NCI-H345 treated with DMSO at 0.1 percent for 48 hours (cell line): ENCODE measurements at regions not wholly inside any gene's neighbourhood (a gene's known extent, or its start where the extent isn't known, plus 50 kb on each side); places are given as distances from the start of the nearest gene placed in this dataset.

Source experiments
- DNase-seq: peaks from one replicate; lab custom pipeline; 2025; ENCODE audit not compliant: unreplicated experiment; lab: John Stamatoyannopoulos, UW

GRCh38 chr2:38207168-38207567 lies 131.2 kb upstream of the CYP1B1 start:
- no peak for DNase-seq

GRCh38 chr2:38203446-38203810 lies 127.5 kb upstream of the CYP1B1 start:
- DNase-seq = no peak

GRCh38 chr2:38202713-38203445 lies 126.9 kb upstream of the CYP1B1 start:
- DNase-seq = no peak

GRCh38 chr2:38201784-38202183 lies 125.8 kb upstream of the CYP1B1 start:
- no peak for DNase-seq

- DNase-seq = no peak
Observed at GRCh38 chr2:38200598-38200997, 124.6 kb upstream of the CYP1B1 start.

- DNase-seq = no peak
Observed at GRCh38 chr2:38199127-38199526, 123.2 kb upstream of the CYP1B1 start.

GRCh38 chr2:38194751-38195150 lies 118.8 kb upstream of the CYP1B1 start:
- no peak for DNase-seq

GRCh38 chr2:38192976-38193375 lies 117.0 kb upstream of the CYP1B1 start:
- DNase-seq = no peak

- no peak for DNase-seq
Observed at GRCh38 chr2:38192046-38192445, 116.1 kb upstream of the CYP1B1 start.

GRCh38 chr2:38191516-38191915 lies 115.6 kb upstream of the CYP1B1 start:
- no peak for DNase-seq

- DNase-seq = no peak
Observed at GRCh38 chr2:38190542-38191218, 114.7 kb upstream of the CYP1B1 start.

GRCh38 chr2:38187541-38188011 lies 111.6 kb upstream of the CYP1B1 start:
- peak; percentile 89 for DNase-seq

GRCh38 chr2:38185012-38185491 lies 109.1 kb upstream of the CYP1B1 start:
- DNase-seq = no peak

GRCh38 chr2:38182492-38183003 lies 106.6 kb upstream of the CYP1B1 start:
- DNase-seq = no peak

GRCh38 chr2:38181806-38182491 lies 106.0 kb upstream of the CYP1B1 start:
- DNase-seq = no peak

GRCh38 chr2:38180754-38181153 lies 104.8 kb upstream of the CYP1B1 start:
- no peak for DNase-seq

- no peak for DNase-seq
Observed at GRCh38 chr2:38178556-38179419, 102.8 kb upstream of the CYP1B1 start.

- DNase-seq = no peak
Observed at GRCh38 chr2:38178119-38178518, 102.2 kb upstream of the CYP1B1 start.

- DNase-seq = no peak
Observed at GRCh38 chr2:38176619-38177021, 100.7 kb upstream of the CYP1B1 start.

- DNase-seq = no peak
Observed at GRCh38 chr2:38174646-38175423, 98.9 kb upstream of the CYP1B1 start.
